NB4 (cell line): ENCODE measurements at regions not wholly inside any gene's neighbourhood (a gene's known extent, or its start where the extent isn't known, plus 50 kb on each side); places are given as distances from the start of the nearest gene placed in this dataset.

ENCODE experiments used
- CTCF ChIP-seq: IDR thresholded peaks from one replicate; pipeline ENCODE4 v1.5.1; 2012; ENCODE audit warnings: low read depth, low read length
- MAX ChIP-seq: IDR thresholded peaks from 2 replicates; pipeline ENCODE4 v1.6.1; 2011; ENCODE audit warnings: low read depth, low read length
- MYC ChIP-seq: IDR thresholded peaks from 2 replicates; pipeline ENCODE4 v1.6.1; 2011; ENCODE audit warnings: low read depth, low read length
- POLR2A ChIP-seq: IDR thresholded peaks from 2 replicates; pipeline ENCODE4 v1.6.1; 2011; ENCODE audit warnings: mild to moderate bottlenecking; ENCODE audit not compliant: insufficient read length; ENCODE audit errors: extremely low read depth

GRCh38 chr12:28883406-28883997 is 265.6 kb upstream of the FAR2 start:
- no peak for TF ChIP-seq CTCF
- no peak for TF ChIP-seq POLR2A
- TF ChIP-seq MYC: no peak
- TF ChIP-seq MAX: no peak
